ENCODE measurements at regions not wholly inside any gene's neighbourhood (a gene's known extent, or its start where the extent isn't known, plus 50 kb on each side); places are given as distances from the start of the nearest gene placed in this dataset.

DNA sequence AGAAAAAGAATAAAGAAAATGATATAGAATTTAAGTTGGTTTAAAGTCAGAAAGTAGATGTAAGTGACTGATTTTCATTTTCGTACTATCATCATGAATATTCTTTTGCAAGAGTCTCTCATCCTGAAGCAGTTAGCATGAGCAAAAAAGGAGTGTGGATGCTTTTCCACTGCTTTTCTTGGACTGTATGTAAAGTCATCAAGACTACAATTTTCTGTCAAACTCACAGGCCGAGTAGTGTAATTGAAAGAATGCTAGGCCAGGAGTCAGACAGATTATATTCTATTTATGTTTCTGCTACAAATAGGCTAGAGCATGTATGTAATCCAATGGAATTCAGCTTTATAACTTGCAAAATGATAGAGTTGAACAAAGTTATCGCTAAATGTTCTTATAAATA lies 197.1 kb upstream of the SPOCK3 start:
- Histone ChIP-seq H3K4me1 (replicated peaks in 1 of 4; ENCODE audit: control insufficient read depth in 3 of 4, insufficient read depth in 4 of 4, low read length in 3 of 4) (no peaks in the 10 kb centered on the region), H2BK120ac (replicated peaks; ENCODE audit: low read depth, low read length) (no peak overlapping the region), H3K23ac (ENCODE audit: insufficient read length) (no peak overlapping the region), H3K36me3 (ENCODE audit: control insufficient read depth in 2 of 4, insufficient read depth in 4 of 4, low read length in 3 of 4) (no peaks in the 10 kb centered on the region), H3K23me2 (ENCODE audit: low read depth, low read length) (no peaks in the 10 kb centered on the region), H2BK12ac (ENCODE audit: low read depth, low read length) (no peak overlapping the region), H3K18ac (ENCODE audit: extremely low read depth, low read length) (no peak overlapping the region), H3K27ac (ENCODE audit: low read depth, low read length) (no peak overlapping the region), H3K9ac (replicated peaks in 1 of 4; ENCODE audit: extremely low read depth in 1 of 4, low read depth in 3 of 4, low read length in 3 of 4) (no peak overlapping the region), H3K27me3 (replicated peaks in 1 of 4; ENCODE audit: control insufficient read depth in 3 of 4, extremely low read depth in 1 of 4, insufficient read depth in 3 of 4, low read length in 3 of 4) (no peaks in the 10 kb centered on the region), H4K8ac (ENCODE audit: extremely low read depth, insufficient read depth, low read length) (no peak overlapping the region), H3K4ac (replicated peaks; ENCODE audit: insufficient read length, low read depth, low read length) (no peak overlapping the region), H2BK20ac (ENCODE audit: low read length) (no peak overlapping the region), H2BK5ac (ENCODE audit: low read depth, low read length) (no peak overlapping the region), H4K91ac (replicated peaks; ENCODE audit: insufficient read length, low read length) (no peak overlapping the region), H3K79me1 (ENCODE audit: low read depth, low read length) (no peaks in the 10 kb centered on the region), H2AFZ (ENCODE audit: low read length) (no peak overlapping the region), H3K56ac (replicated peaks; ENCODE audit: insufficient read length, low read depth, low read length) (no peak overlapping the region), H3K14ac (ENCODE audit: insufficient read length) (no peak overlapping the region), H4K5ac (ENCODE audit: insufficient read length, low read depth, low read length) (no peak overlapping the region), H3K4me2 (ENCODE audit: insufficient read depth in 1 of 2, low read depth in 2 of 2, low read length in 2 of 2) (no peak overlapping the region), H3K79me2 (ENCODE audit: control insufficient read depth in 1 of 2, insufficient read depth in 2 of 2, low read length in 2 of 2) (no peaks in the 10 kb centered on the region), H4K20me1 (replicated peaks in 1 of 2; ENCODE audit: control insufficient read depth in 1 of 2, insufficient read depth in 2 of 2, low read length in 2 of 2) (no peaks in the 10 kb centered on the region), H3K9me3 (ENCODE audit: insufficient read depth in 2 of 2, low read depth in 1 of 2, low read length in 1 of 2) (0 out of 4 replicates have a peak, but pooled peaks cover 0 to 2% of the 10 kb centered on the region in 2 experiments), H2AK5ac (ENCODE audit: low read depth, low read length) (no peak overlapping the region), H2BK15ac (ENCODE audit: low read length) (no peak overlapping the region), H3K4me3 (ENCODE audit: extremely low read depth in 1 of 4, insufficient read depth in 2 of 4, low read depth in 3 of 4, low read length in 4 of 4) (no peak overlapping the region)
- FAIRE-seq (no peak), DNase-seq (ENCODE audit: low read depth in 1 of 2, low spot score in 2 of 2) (no peak)
- WGBS, 2 experiments (ENCODE audit: extremely low coverage in 1 of 2, insufficient coverage in 1 of 2, insufficient read length in 1 of 2, insufficient replicate concordance in 2 of 2, low coverage in 1 of 2, low lambda C conversion rate in 2 of 2, missing lambda C conversion rate in 1 of 2), result 92% methylated on average over 3 of the region's 3 CpGs; no CpG with 5 or more reads in 1 of the 2 experiments
- CTCF ChIA-PET (ENCODE audit: partially characterized antibody), result interaction anchor here (1.5 kb wide), 1 partner anchor 11 kb away, joined by 5 read pairs; no protein-coding TSS in a partner anchor
- TF ChIP-seq CEBPB (IDR thresholded peaks at IDR 0.05; ENCODE audit: low read depth, low read length) (no peak), ZNF274 (IDR thresholded peaks at IDR 0.05; ENCODE audit: borderline replicate concordance, extremely low read depth, low read length) (no peak), NRF1 (IDR thresholded peaks at IDR 0.05; ENCODE audit: low read depth, low read length) (no peak)
- POLR2A ChIA-PET (ENCODE audit: partially characterized antibody), result no interaction called here
